ENCODE measurements at regions not wholly inside any gene's neighbourhood (a gene's known extent, or its start where the extent isn't known, plus 50 kb on each side); places are given as distances from the start of the nearest gene placed in this dataset.

GRCh38 chr5:173774271-173774761, 113.8 kb upstream of the CPEB4 start:
- H3K4me3 ChIP-seq (replicated peaks in 1 of 2; ENCODE audit: low read depth in 2 of 2, low read length in 2 of 2), result no peak overlapping the region
- no peak for TF ChIP-seq CTCF (IDR thresholded peaks at IDR 0.05; ENCODE audit: low read depth, low read length)
- no peak for DNase-seq (ENCODE audit: low read depth in 2 of 2)

- TF ChIP-seq CTCF (IDR thresholded peaks at IDR 0.05; ENCODE audit: low read depth, low read length), result no peak
- no peak overlapping the region for H3K4me3 ChIP-seq (replicated peaks in 1 of 2; ENCODE audit: low read depth in 2 of 2, low read length in 2 of 2)
- DNase-seq (ENCODE audit: low read depth in 2 of 2), result no peak
Observed at GRCh38 chr5:173775261-173776197, 112.6 kb upstream of the CPEB4 start.

GRCh38 chr5:173777149-173777548, 111.0 kb upstream of the CPEB4 start:
- TF ChIP-seq CTCF (IDR thresholded peaks at IDR 0.05; ENCODE audit: low read depth, low read length), result no peak
- no peak for DNase-seq (ENCODE audit: low read depth in 2 of 2)
- no peak overlapping the region for H3K4me3 ChIP-seq (replicated peaks in 1 of 2; ENCODE audit: low read depth in 2 of 2, low read length in 2 of 2)

- no peak for DNase-seq (ENCODE audit: low read depth in 2 of 2)
- TF ChIP-seq CTCF (IDR thresholded peaks at IDR 0.05; ENCODE audit: low read depth, low read length), result no peak
- H3K4me3 ChIP-seq (replicated peaks in 1 of 2; ENCODE audit: low read depth in 2 of 2, low read length in 2 of 2), result no peak overlapping the region
Observed at GRCh38 chr5:173777674-173778073, 110.5 kb upstream of the CPEB4 start.

- DNase-seq (ENCODE audit: low read depth in 2 of 2), result no peak
- no peak overlapping the region for H3K4me3 ChIP-seq (replicated peaks in 1 of 2; ENCODE audit: low read depth in 2 of 2, low read length in 2 of 2)
- TF ChIP-seq CTCF (IDR thresholded peaks at IDR 0.05; ENCODE audit: low read depth, low read length), result no peak
Observed at GRCh38 chr5:173778152-173778782, 109.9 kb upstream of the CPEB4 start.

- TF ChIP-seq CTCF (IDR thresholded peaks at IDR 0.05; ENCODE audit: low read depth, low read length), result no peak
- peak; percentile 32 to 56 for DNase-seq (ENCODE audit: low read depth in 2 of 2)
- no peak overlapping the region for H3K4me3 ChIP-seq (replicated peaks in 1 of 2; ENCODE audit: low read depth in 2 of 2, low read length in 2 of 2)
Observed at GRCh38 chr5:173778784-173779304, 109.3 kb upstream of the CPEB4 start.
